IMR-90 (cell line): ENCODE measurements at regions not wholly inside any gene's neighbourhood (a gene's known extent, or its start where the extent isn't known, plus 50 kb on each side); places are given as distances from the start of the nearest gene placed in this dataset.

ENCODE experiments used
- ATAC-seq: fragments of 200-7000 bp; cut with Tn5 transposase; 2 replicates; pipeline ENCODE4 v1.9.1; 2020; ENCODE audit warnings: low read depth, mild to moderate bottlenecking, moderate library complexity
- BruUV-seq: library from RNA; stranded (reverse); fragments of 400-500 nt; replicated peaks from 2 replicates; lab custom pipeline; 2021; lab: Mats Ljungman, UMichigan
- CTCF ChIA-PET: fragments of 300-600 bp; formaldehyde crosslinking; extraction: SDS; loops from one replicate; lab custom pipeline; 2021; ENCODE audit warnings: antibody characterized with exemption; lab: Yijun Ruan, JAX
- POLR2A ChIA-PET: fragments of 300-600 bp; sonication (Branson Sonifier 250); formaldehyde crosslinking; loops from one replicate; lab custom pipeline; 2022; ENCODE audit warnings: antibody characterized with exemption; ENCODE audit not compliant: unreplicated experiment; lab: Charles Lee
- DNase-seq: peaks from one replicate; pipeline ENCODE4 v3.0.0; 2013
- H2AFZ ChIP-seq: replicated peaks from 2 replicates; pipeline ENCODE3; 2013; ENCODE audit warnings: low read length, mild to moderate bottlenecking; ENCODE audit not compliant: poor library complexity
- H2AK5ac ChIP-seq: 2 replicates; pipeline ENCODE4 v1.6.1; 2013; ENCODE audit warnings: low read depth, low read length, inconsistent platforms
- H2AK9ac ChIP-seq: replicated peaks from 2 replicates; pipeline ENCODE3; 2013; ENCODE audit warnings: mild to moderate bottlenecking, low read depth, low read length, moderate library complexity; ENCODE audit not compliant: poor library complexity
- H2BK120ac ChIP-seq: 2 replicates; pipeline ENCODE4 v1.6.1; 2013; ENCODE audit warnings: low read depth, low read length, inconsistent platforms
- H2BK15ac ChIP-seq: 3 replicates; pipeline ENCODE4 v1.6.1; 2013; ENCODE audit warnings: low read depth, low read length, inconsistent platforms
- H2BK20ac ChIP-seq: 2 replicates; pipeline ENCODE4 v1.6.1; 2013; ENCODE audit warnings: low read depth, mild to moderate bottlenecking, inconsistent platforms, low read length, moderate library complexity
- H2BK5ac ChIP-seq: 2 replicates; pipeline ENCODE4 v1.6.1; 2013; ENCODE audit warnings: mild to moderate bottlenecking, low read depth, low read length, inconsistent platforms; ENCODE audit not compliant: poor library complexity, severe bottlenecking
- H3K14ac ChIP-seq: replicated peaks from 2 replicates; pipeline ENCODE4 v1.6.1; 2013; ENCODE audit warnings: low read depth, low read length, inconsistent platforms
- H3K18ac ChIP-seq: 2 replicates; pipeline ENCODE4 v1.6.1; 2013; ENCODE audit warnings: low read depth, low read length, control low read depth
- H3K23ac ChIP-seq: 2 replicates; pipeline ENCODE4 v1.6.1; 2013; ENCODE audit warnings: low read depth, low read length, inconsistent platforms
- H3K27ac ChIP-seq: 2 replicates; pipeline ENCODE4 v1.5.1; 2013; ENCODE audit warnings: mild to moderate bottlenecking, control low read depth, low read length; ENCODE audit not compliant: insufficient read depth
- H3K27me3 ChIP-seq: 2 replicates; pipeline ENCODE4 v1.6.1; 2013; ENCODE audit warnings: low read length; ENCODE audit not compliant: control insufficient read depth, insufficient read depth
- H3K36me3 ChIP-seq: 2 replicates; pipeline ENCODE4 v1.6.1; 2013; ENCODE audit warnings: low read length, mixed read lengths; ENCODE audit not compliant: control insufficient read depth, insufficient read depth
- H3K4ac ChIP-seq: 2 replicates; pipeline ENCODE4 v1.6.1; 2013; ENCODE audit warnings: low read depth, low read length, inconsistent platforms
- H3K4me1 ChIP-seq: 2 replicates; pipeline ENCODE4 v1.6.1; 2013; ENCODE audit warnings: low read length, mixed read lengths; ENCODE audit not compliant: control insufficient read depth, insufficient read depth
- H3K4me2 ChIP-seq: 2 replicates; pipeline ENCODE4 v1.6.1; 2013; ENCODE audit warnings: low read depth, mild to moderate bottlenecking, control low read depth, low read length, moderate library complexity
- H3K4me3 ChIP-seq: 2 replicates; pipeline ENCODE4 v1.5.1; 2013; ENCODE audit warnings: low read depth, mild to moderate bottlenecking, control low read depth, low read length, moderate library complexity; ENCODE audit not compliant: insufficient read depth
- H3K56ac ChIP-seq: 2 replicates; pipeline ENCODE4 v1.6.1; 2013; ENCODE audit warnings: low read length, inconsistent platforms; ENCODE audit not compliant: insufficient read depth; ENCODE audit errors: extremely low read depth
- H3K79me1 ChIP-seq, 2 experiments: 2 replicates each; pipeline ENCODE4 v1.6.1; 2013; ENCODE audit warnings: low read length in 2 of 2, inconsistent platforms in 1 of 2, low read depth in 1 of 2
- H3K9ac ChIP-seq: 2 replicates; pipeline ENCODE4 v1.6.1; 2013; ENCODE audit warnings: low read depth, low read length, control low read depth
- H3K9me1 ChIP-seq: 2 replicates; pipeline ENCODE4 v1.6.1; 2013; ENCODE audit warnings: low read length, inconsistent platforms; ENCODE audit not compliant: insufficient read depth
- H3K9me3 ChIP-seq: 2 replicates; pipeline ENCODE4 v1.6.1; 2013; ENCODE audit warnings: low read length; ENCODE audit not compliant: control insufficient read depth, insufficient read depth
- H4K20me1 ChIP-seq: 2 replicates; pipeline ENCODE4 v1.6.1; 2013; ENCODE audit warnings: low read length, inconsistent platforms; ENCODE audit not compliant: insufficient read depth
- H4K5ac ChIP-seq: 2 replicates; pipeline ENCODE4 v1.6.1; 2013; ENCODE audit warnings: mild to moderate bottlenecking, low read depth, low read length, control low read depth
- H4K8ac ChIP-seq, 2 experiments: 2 replicates each; pipeline ENCODE4 v1.6.1; 2013; ENCODE audit warnings: low read depth in 2 of 2, low read length in 2 of 2, control low read depth in 1 of 2, inconsistent platforms in 1 of 2
- H4K91ac ChIP-seq: 2 replicates; pipeline ENCODE4 v1.6.1; 2013; ENCODE audit warnings: low read depth, low read length, inconsistent platforms; ENCODE audit not compliant: insufficient read depth
- CEBPB ChIP-seq: IDR thresholded peaks from 2 replicates; pipeline ENCODE4 v1.6.1; 2012; ENCODE audit warnings: low read depth, low read length, improper control_type of control experiment
- CHD1 ChIP-seq: IDR thresholded peaks from 2 replicates; pipeline ENCODE4 v1.6.1; 2012; ENCODE audit warnings: low read depth, low read length, improper control_type of control experiment
- MAFK ChIP-seq: IDR thresholded peaks from 2 replicates; pipeline ENCODE4 v1.6.1; 2012; ENCODE audit warnings: low read depth, low read length, improper control_type of control experiment
- MXI1 ChIP-seq: IDR thresholded peaks from 2 replicates; pipeline ENCODE4 v1.6.1; 2012; ENCODE audit warnings: low read depth, mild to moderate bottlenecking, low read length, moderate library complexity, borderline replicate concordance
- RAD21 ChIP-seq: IDR thresholded peaks from 2 replicates; pipeline ENCODE4 v1.6.1; 2012; ENCODE audit warnings: low read length, improper control_type of control experiment
- RCOR1 ChIP-seq: IDR thresholded peaks from 2 replicates; pipeline ENCODE4 v1.6.1; 2012; ENCODE audit warnings: mild to moderate bottlenecking, low read length, improper control_type of control experiment; ENCODE audit not compliant: insufficient replicate concordance
- RFX5 ChIP-seq: IDR thresholded peaks from 2 replicates; pipeline ENCODE4 v1.8.0; 2012; ENCODE audit warnings: low read depth, mild to moderate bottlenecking, low read length, moderate library complexity
- SMC3 ChIP-seq: fragments of 150-350 bp; IDR thresholded peaks from 2 replicates; pipeline ENCODE4 v1.6.1; 2016; ENCODE audit warnings: low read depth, mild to moderate bottlenecking, antibody characterized with exemption, low read length, moderate library complexity
- WGBS, 2 experiments: methylation state at CpG; one replicate each; pipeline versions ENCODE4 v1.1.5 to v1.1.7; 2013; ENCODE audit warnings: missing lambda C conversion rate in 2 of 2; ENCODE audit not compliant: insufficient read length in 1 of 2; ENCODE audit errors: extremely low coverage in 2 of 2; 5-methylcytosine and 5-hydroxymethylcytosine counted together
- dilution Hi-C: fragments of 300-500 bp; cut with HindIII; formaldehyde crosslinking; loops from one replicate; pipeline ENCODE4 v1.14.3; 2018; ENCODE audit warnings: low sequenced_read_pairs; ENCODE audit not compliant: unreplicated experiment
- in situ Hi-C: fragments of 300-500 bp; cut with MboI; formaldehyde crosslinking; loops from 3 replicates; pipeline ENCODE4 v1.14.3; 2019; ENCODE audit warnings: low sequenced_read_pairs, inconsistent platforms, mixed read lengths
- intact Hi-C: fragments of 100-400 bp; cut with micrococcal nuclease; formaldehyde crosslinking; loops from 2 replicates; pipeline ENCODE4 v1.10.0; 2022

DNA sequence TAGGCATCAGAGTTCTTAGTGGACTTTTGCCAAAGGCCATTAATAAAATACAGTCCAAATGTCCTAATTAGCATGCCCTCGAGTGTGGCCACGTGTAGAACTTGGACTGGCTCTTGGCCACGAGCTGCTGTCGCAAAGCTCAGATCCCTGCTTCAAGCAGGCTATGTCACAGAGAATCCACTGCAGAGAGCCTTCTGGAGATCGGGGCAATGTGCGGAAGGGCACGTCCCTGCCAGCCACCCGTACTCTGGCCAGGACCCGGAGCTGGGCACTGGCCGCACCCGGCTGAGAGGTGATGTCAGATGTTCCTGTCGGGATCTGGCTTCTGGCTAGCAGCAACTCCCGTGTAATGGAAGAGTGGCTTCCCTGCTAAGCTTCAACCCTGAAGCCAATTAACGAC, 432.7 kb upstream of the ID2 start:
- Histone ChIP-seq H4K5ac (no peak overlapping the region), H4K20me1 (no peaks in the 10 kb centered on the region), H4K8ac (no peak overlapping the region), H3K27ac (no peak overlapping the region), H3K4me1 (peaks cover 7% of the 10 kb centered on the region; the same call in 1 of the 2 replicates), H3K4me2 (no peak overlapping the region), H3K9me1 (no peaks in the 10 kb centered on the region), H3K4me3 (no peak overlapping the region), H2BK120ac (no peak overlapping the region), H2AFZ (no peak overlapping the region), H2BK15ac (no peak overlapping the region), H3K27me3 (no peaks in the 10 kb centered on the region; the same call in 1 of the 2 replicates), H3K36me3 (no peaks in the 10 kb centered on the region), H2AK5ac (no peak overlapping the region), H3K56ac (no peak overlapping the region), H3K14ac (no peak overlapping the region), H3K9me3 (no peaks in the 10 kb centered on the region), H2BK5ac (no peak overlapping the region), H3K9ac (no peak overlapping the region), H3K79me1 (no peaks in the 10 kb centered on the region), H3K23ac (no peak overlapping the region), H2AK9ac (no peak overlapping the region), H3K18ac (no peak overlapping the region), H3K4ac (no peak overlapping the region), H2BK20ac (no peak overlapping the region), H4K91ac (no peak overlapping the region)
- WGBS, 2 experiments, result 68% methylated on average over 5 of the region's 14 CpGs; no CpG with 5 or more reads in 1 of the 2 experiments
- ChIA-PET CTCF (interaction anchor here (0.6 kb wide), 2 partner anchors 227 to 264 kb away, joined by 3 read pairs; no protein-coding TSS in a partner anchor), POLR2A (no interaction called here)
- intact Hi-C loops, result no loop called here
- TF ChIP-seq CEBPB (no peak), RAD21 (no peak), SMC3 (no peak), CHD1 (no peak), MAFK (no peak), RCOR1 (no peak), RFX5 (no peak), MXI1 (no peak)
- DNase-seq (no peak), ATAC-seq (no peak)
- in situ Hi-C loops, result no loop called here
- dilution Hi-C loops, result no loop called here
- BruUV-seq, result no TSS peak
